Adrenal gland (tissue), 5 donors: ENCODE measurements at regions not wholly inside any gene's neighbourhood (a gene's known extent, or its start where the extent isn't known, plus 50 kb on each side); places are given as distances from the start of the nearest gene placed in this dataset.

Experiments
- POLR2A ChIP-seq, 2 donors: fragments of 450-650 bp; IDR thresholded peaks; one replicate each; pipeline ENCODE4 v1.6.1; 2017; ENCODE audit warnings: antibody characterized with exemption in 2 of 2, mild to moderate bottlenecking in 2 of 2, moderate library complexity in 1 of 2
- TF ChIP-seq, protein P1 (sequence below), 6 experiments: fragments of 450-650 bp in 4 of 6; fragments of 200-600 bp in 2 of 6; sonication (generic) in 1 of 6; IDR thresholded peaks; 1 replicate in 5 of 6; 2 replicates in 1 of 6; pipeline versions ENCODE4 v1.5.1 to v1.8.0; 2016 to 2021; ENCODE audit warnings: antibody characterized with exemption in 6 of 6, mild to moderate bottlenecking in 2 of 6, moderate library complexity in 1 of 6
- donor health status: DM: no; HTN: no; CAD: no.

DNA sequence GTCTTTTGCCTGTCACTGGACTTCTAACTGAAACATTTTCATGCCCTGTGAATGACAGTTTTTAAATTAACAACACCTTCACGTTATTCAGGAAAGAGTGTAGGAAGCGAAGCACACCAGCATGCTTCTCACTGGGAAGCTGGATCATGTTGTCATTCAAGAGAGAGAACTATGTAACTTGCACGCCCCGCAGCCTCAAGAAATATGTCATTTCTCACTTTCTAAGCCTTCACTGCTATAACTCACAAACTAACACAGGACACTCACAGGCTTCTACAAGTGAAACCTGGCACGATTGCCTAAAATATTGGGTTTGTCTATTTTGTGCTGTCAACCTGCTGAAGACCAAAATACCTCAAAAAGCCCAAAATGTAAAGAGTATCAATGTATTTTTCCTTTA is 466.3 kb downstream of the EFNA5 start:
- no peak for TF ChIP-seq POLR2A (IDR thresholded peaks at IDR 0.05)
- TF ChIP-seq, protein P1, sequence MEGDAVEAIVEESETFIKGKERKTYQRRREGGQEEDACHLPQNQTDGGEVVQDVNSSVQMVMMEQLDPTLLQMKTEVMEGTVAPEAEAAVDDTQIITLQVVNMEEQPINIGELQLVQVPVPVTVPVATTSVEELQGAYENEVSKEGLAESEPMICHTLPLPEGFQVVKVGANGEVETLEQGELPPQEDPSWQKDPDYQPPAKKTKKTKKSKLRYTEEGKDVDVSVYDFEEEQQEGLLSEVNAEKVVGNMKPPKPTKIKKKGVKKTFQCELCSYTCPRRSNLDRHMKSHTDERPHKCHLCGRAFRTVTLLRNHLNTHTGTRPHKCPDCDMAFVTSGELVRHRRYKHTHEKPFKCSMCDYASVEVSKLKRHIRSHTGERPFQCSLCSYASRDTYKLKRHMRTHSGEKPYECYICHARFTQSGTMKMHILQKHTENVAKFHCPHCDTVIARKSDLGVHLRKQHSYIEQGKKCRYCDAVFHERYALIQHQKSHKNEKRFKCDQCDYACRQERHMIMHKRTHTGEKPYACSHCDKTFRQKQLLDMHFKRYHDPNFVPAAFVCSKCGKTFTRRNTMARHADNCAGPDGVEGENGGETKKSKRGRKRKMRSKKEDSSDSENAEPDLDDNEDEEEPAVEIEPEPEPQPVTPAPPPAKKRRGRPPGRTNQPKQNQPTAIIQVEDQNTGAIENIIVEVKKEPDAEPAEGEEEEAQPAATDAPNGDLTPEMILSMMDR (IDR thresholded peaks at IDR 0.05), result no peak
